Calu3 (cell line): ENCODE measurements at regions not wholly inside any gene's neighbourhood (a gene's known extent, or its start where the extent isn't known, plus 50 kb on each side); places are given as distances from the start of the nearest gene placed in this dataset.

Experiments
- BruUV-seq: library from RNA; stranded (reverse); fragments of 400-500 nt; replicated peaks from 2 replicates; lab custom pipeline; 2021; lab: Mats Ljungman, UMichigan
- CTCF ChIA-PET: fragments of 300-600 bp; sonication (Branson Sonifier 250); formaldehyde crosslinking; loops from one replicate; lab custom pipeline; 2022; ENCODE audit warnings: antibody characterized with exemption; lab: Charles Lee
- DNase-seq: peaks from one replicate; pipeline ENCODE4 v3.0.0; 2022
- H3K27ac Mint-ChIP-seq: one replicate; pipeline ENCODE4 v1.8.0; 2022; ENCODE audit warnings: mixed read lengths; ENCODE audit not compliant: unreplicated experiment
- H3K27me3 Mint-ChIP-seq: one replicate; pipeline ENCODE4 v1.8.0; 2022; ENCODE audit warnings: mixed read lengths; ENCODE audit not compliant: unreplicated experiment
- H3K36me3 Mint-ChIP-seq: one replicate; pipeline ENCODE4 v1.8.0; 2022; ENCODE audit warnings: mild to moderate bottlenecking, moderate library complexity, mixed read lengths; ENCODE audit not compliant: insufficient read depth, unreplicated experiment
- H3K4me1 Mint-ChIP-seq: one replicate; pipeline ENCODE4 v1.8.0; 2022; ENCODE audit warnings: mild to moderate bottlenecking, low read depth, mixed read lengths; ENCODE audit not compliant: unreplicated experiment
- H3K4me3 Mint-ChIP-seq: one replicate; pipeline ENCODE4 v1.8.0; 2022; ENCODE audit warnings: mild to moderate bottlenecking, low read depth, moderate library complexity, mixed read lengths; ENCODE audit not compliant: unreplicated experiment
- H3K9me3 Mint-ChIP-seq: one replicate; pipeline ENCODE4 v1.8.0; 2022; ENCODE audit warnings: low read depth, mixed read lengths; ENCODE audit not compliant: unreplicated experiment
- intact Hi-C: fragments of 100-400 bp; cut with micrococcal nuclease; formaldehyde crosslinking; loops from one replicate; pipeline ENCODE4 v1.10.0; 2022; ENCODE audit not compliant: unreplicated experiment
- TF ChIP-seq, protein P1 (sequence below): fragments of 200-600 bp; IDR thresholded peaks from one replicate; pipeline ENCODE4 v1.8.0; 2022; ENCODE audit warnings: antibody characterized with exemption; ENCODE audit not compliant: unreplicated experiment

DNA sequence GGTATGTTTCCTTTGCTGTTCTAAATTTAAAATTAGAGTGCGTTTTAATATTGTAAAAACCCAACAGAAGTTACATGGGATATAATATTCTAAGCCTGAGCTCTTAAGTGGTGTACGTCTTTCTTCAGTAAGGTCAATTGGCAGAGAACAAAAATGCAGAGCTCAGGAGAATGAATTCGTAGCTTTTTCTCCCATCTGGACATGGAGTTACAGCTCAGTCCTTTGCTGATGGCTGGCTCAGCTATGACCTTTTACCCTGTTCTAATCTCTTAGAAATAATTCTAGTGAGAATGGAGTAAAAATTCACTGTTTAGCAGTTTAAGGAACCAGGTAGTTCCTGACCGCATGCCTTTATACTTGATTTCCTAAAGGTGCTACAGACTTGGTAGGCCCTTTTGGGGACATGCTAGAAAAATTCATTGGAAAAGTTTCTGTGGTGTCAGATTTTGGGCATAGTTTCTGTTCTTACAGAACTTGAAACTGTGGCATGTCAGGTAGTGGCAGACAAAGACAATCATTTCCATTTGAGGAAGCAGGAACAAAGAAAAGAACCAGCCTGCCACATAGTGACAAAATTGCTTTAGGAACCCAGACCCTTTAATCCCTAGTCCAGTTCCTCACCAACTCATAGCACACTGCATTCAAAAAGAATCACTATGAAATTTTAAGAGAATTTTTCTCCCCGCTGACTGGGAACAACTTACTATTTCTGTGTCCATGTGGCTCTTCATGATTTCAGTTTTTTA, 566.8 kb upstream of the ZNF804A start:
- TF ChIP-seq, protein P1, sequence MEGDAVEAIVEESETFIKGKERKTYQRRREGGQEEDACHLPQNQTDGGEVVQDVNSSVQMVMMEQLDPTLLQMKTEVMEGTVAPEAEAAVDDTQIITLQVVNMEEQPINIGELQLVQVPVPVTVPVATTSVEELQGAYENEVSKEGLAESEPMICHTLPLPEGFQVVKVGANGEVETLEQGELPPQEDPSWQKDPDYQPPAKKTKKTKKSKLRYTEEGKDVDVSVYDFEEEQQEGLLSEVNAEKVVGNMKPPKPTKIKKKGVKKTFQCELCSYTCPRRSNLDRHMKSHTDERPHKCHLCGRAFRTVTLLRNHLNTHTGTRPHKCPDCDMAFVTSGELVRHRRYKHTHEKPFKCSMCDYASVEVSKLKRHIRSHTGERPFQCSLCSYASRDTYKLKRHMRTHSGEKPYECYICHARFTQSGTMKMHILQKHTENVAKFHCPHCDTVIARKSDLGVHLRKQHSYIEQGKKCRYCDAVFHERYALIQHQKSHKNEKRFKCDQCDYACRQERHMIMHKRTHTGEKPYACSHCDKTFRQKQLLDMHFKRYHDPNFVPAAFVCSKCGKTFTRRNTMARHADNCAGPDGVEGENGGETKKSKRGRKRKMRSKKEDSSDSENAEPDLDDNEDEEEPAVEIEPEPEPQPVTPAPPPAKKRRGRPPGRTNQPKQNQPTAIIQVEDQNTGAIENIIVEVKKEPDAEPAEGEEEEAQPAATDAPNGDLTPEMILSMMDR: no peak
- intact Hi-C loops: no loop called here
- H3K36me3 Mint-ChIP-seq: no peaks in the 10 kb centered on the region
- H3K4me3 Mint-ChIP-seq: no peak overlapping the region
- no peaks in the 10 kb centered on the region for H3K4me1 Mint-ChIP-seq
- peaks cover 3% of the 10 kb centered on the region for H3K9me3 Mint-ChIP-seq
- no peak for DNase-seq
- BruUV-seq: no TSS peak
- H3K27me3 Mint-ChIP-seq: no peaks in the 10 kb centered on the region
- CTCF ChIA-PET: interaction anchor here (0.6 to 0.9 kb wide), 2 partner anchors 96 to 165 kb away, joined by 3 to 4 read pairs; no protein-coding TSS in a partner anchor
- H3K27ac Mint-ChIP-seq: no peak overlapping the region

DNA sequence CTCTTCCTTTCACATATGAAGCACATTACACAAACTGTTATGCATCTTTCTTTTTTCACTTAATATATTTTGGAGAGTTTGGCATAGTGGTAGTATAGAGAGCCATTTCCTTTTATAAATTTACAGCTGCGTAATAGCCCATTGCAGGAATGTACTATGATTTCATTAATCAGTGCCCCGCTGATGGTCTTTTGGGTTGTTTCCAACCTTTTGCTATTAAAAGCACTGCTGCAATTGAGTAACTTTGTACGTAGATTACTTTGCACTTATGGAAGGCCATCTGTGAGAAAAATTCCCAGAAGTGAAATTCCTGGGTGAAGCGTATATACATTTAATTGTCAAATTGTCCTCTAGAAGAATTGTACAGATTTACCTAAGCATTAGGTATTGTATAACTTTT, 565.3 kb upstream of the ZNF804A start:
- BruUV-seq: no TSS peak
- CTCF ChIA-PET: no interaction called here
- no peaks in the 10 kb centered on the region for H3K4me1 Mint-ChIP-seq
- no peaks in the 10 kb centered on the region for H3K27me3 Mint-ChIP-seq
- H3K9me3 Mint-ChIP-seq: peaks cover 3% of the 10 kb centered on the region
- no peak overlapping the region for H3K4me3 Mint-ChIP-seq
- no peaks in the 10 kb centered on the region for H3K36me3 Mint-ChIP-seq
- H3K27ac Mint-ChIP-seq: no peak overlapping the region
- no peak for DNase-seq
- intact Hi-C loops: no loop called here
- TF ChIP-seq, protein P1: no peak

DNA sequence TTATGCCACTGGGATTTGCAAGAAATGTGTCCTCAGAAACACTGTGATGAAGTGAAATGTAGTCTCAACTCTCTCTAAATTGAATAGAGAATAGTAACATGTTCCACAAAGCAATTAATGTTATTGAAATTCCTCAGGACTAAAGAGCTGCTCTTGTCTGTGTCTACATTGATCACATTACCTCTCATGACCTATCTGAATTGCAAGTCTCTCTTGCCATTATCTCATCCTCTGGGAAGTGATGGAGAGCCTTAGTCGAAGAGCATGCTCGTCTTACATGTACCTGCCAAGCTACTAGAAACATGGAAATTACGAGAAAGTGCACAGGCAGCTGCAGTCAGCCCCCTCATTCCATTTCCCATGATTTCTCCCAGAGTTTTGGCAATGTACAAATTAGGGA, 561.1 kb upstream of the ZNF804A start:
- BruUV-seq: no TSS peak
- TF ChIP-seq, protein P1: no peak
- no peaks in the 10 kb centered on the region for H3K4me1 Mint-ChIP-seq
- no peaks in the 10 kb centered on the region for H3K27me3 Mint-ChIP-seq
- intact Hi-C loops: no loop called here
- CTCF ChIA-PET: no interaction called here
- no peaks in the 10 kb centered on the region for H3K36me3 Mint-ChIP-seq
- DNase-seq: no peak
- H3K9me3 Mint-ChIP-seq: peaks cover 5% of the 10 kb centered on the region
- no peak overlapping the region for H3K27ac Mint-ChIP-seq
- H3K4me3 Mint-ChIP-seq: no peak overlapping the region

DNA sequence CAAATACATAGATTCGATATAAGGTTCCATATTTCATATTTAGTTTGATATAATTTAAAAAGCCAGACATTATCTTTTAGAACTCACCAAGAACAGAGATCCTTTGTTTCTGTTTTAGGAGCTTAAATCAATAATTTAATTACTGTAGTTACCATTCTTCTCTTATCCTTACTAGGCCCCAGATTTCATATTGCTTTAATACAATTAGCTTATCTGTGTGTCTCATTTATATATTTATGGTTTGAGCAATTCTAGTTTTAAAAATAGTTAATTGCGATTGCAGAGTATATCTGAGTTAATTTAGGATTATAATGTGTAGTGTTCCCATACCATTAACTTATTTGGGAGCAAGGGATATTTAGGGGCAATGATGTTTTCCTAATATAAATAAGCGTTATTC, 558.8 kb upstream of the ZNF804A start:
- Mint-ChIP-seq H3K36me3 (no peaks in the 10 kb centered on the region), H3K4me1 (no peaks in the 10 kb centered on the region)

More for the DNA sequence above, 558.8 kb upstream of the ZNF804A start:
- CTCF ChIA-PET: no interaction called here
- Mint-ChIP-seq H3K27me3 (no peaks in the 10 kb centered on the region), H3K4me3 (no peak overlapping the region), H3K9me3 (peaks cover 5% of the 10 kb centered on the region), H3K27ac (no peak overlapping the region)
- TF ChIP-seq, protein P1: no peak
- intact Hi-C loops: no loop called here
- DNase-seq: no peak
- BruUV-seq: no TSS peak
